ENCODE measurements at regions not wholly inside any gene's neighbourhood (a gene's known extent, or its start where the extent isn't known, plus 50 kb on each side); places are given as distances from the start of the nearest gene placed in this dataset.

- H3K27ac ChIP-seq = no peak overlapping the region
Observed at GRCh38 chr5:53326424-53327153, 153.8 kb upstream of the FST start.

GRCh38 chr5:53327811-53328334 is 152.6 kb upstream of the FST start:
- no peak overlapping the region for H3K27ac ChIP-seq
- no peak for TF ChIP-seq CTCF (conservative IDR thresholded peaks at IDR 0.05)

More at GRCh38 chr5:53326424-53327153, 153.8 kb upstream of the FST start:
- no peak for TF ChIP-seq CTCF (conservative IDR thresholded peaks at IDR 0.05)

GRCh38 chr5:53330491-53330890 is 149.9 kb upstream of the FST start:
- no peak for TF ChIP-seq CTCF (conservative IDR thresholded peaks at IDR 0.05)
- H3K27ac ChIP-seq = no peak overlapping the region

GRCh38 chr5:53331463-53331862 is 149.0 kb upstream of the FST start:
- no peak for TF ChIP-seq CTCF (conservative IDR thresholded peaks at IDR 0.05)
- H3K27ac ChIP-seq = no peak overlapping the region; the same call in 1 of the 2 replicates

- TF ChIP-seq CTCF (conservative IDR thresholded peaks at IDR 0.05) = no peak
- H3K27ac ChIP-seq = peak overlapping the region; percentile 66
Observed at GRCh38 chr5:53333160-53333559, 147.3 kb upstream of the FST start.

- no peak for TF ChIP-seq CTCF (conservative IDR thresholded peaks at IDR 0.05)
- peak overlapping the region; percentile 66; the same call in 1 of the 2 replicates for H3K27ac ChIP-seq
Observed at GRCh38 chr5:53334431-53334941, 145.9 kb upstream of the FST start.

- 0 out of 2 replicates have a peak, but pooled peaks have one; percentile 12 for TF ChIP-seq CTCF (conservative IDR thresholded peaks at IDR 0.05)
Observed at GRCh38 chr5:53335115-53335514, 145.3 kb upstream of the FST start.

More at GRCh38 chr5:53335115-53335514, 145.3 kb upstream of the FST start:
- no peak overlapping the region for H3K27ac ChIP-seq

Measured in VCaP (cell line).